HG03139 (cell line): ENCODE measurements at regions not wholly inside any gene's neighbourhood (a gene's known extent, or its start where the extent isn't known, plus 50 kb on each side); places are given as distances from the start of the nearest gene placed in this dataset.
"Not testable (repeated sequence)": the region's sequence is repeated elsewhere in the genome, so short reads cannot be mapped to it uniquely, and the experiment has no call there.

Experiments
- ATAC-seq: cut with Tn5 transposase; IDR thresholded peaks from one replicate; pipeline ENCODE4 v1.9.1; 2021; ENCODE audit not compliant: unreplicated experiment

DNA sequence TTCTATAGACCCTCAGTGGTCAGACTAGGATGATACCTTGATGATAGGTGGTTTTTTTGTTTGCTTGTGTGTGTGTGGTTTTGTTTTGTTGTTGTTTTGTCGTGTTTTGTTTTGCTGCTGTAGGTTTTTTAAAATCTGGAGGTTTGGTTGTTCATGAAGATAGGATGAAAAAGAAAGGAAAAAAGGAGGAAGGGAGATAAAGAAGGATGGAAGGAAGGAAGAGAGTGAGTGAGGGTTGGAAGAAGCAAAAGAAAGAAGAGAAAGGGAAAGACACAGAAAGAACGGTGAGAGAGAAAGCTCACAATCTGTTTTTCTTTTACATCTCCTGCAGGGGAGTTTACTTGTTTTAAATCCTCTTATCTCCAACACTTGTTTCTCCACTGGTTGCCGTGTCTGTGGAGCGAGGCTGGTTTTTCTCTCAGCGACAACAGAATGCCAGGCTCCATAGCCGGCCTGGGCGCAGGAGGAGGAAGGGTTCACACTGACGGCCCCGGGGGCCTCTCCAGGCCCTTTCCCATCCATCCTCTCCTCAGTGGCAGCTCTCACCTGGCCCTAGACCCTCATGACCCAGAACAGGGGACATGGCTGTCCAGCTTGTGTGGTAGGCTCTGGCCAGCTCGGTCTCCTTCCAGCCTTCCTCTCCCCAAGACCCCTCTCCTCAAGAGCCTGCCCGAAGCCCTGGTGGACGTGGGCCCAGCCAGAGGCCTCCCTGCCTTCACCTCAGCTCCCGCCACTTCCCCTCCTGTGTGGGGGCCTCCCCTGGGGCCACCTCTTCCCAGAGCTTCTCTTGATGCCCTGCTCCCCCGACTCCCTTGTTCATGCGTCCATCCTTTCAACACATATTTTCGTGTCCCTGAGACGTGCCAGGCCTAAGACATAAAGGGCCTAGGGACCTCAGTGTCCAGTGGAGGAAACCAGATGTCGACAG lies 168.4 kb downstream of the VEGFA start:
- ATAC-seq, result no peak

DNA sequence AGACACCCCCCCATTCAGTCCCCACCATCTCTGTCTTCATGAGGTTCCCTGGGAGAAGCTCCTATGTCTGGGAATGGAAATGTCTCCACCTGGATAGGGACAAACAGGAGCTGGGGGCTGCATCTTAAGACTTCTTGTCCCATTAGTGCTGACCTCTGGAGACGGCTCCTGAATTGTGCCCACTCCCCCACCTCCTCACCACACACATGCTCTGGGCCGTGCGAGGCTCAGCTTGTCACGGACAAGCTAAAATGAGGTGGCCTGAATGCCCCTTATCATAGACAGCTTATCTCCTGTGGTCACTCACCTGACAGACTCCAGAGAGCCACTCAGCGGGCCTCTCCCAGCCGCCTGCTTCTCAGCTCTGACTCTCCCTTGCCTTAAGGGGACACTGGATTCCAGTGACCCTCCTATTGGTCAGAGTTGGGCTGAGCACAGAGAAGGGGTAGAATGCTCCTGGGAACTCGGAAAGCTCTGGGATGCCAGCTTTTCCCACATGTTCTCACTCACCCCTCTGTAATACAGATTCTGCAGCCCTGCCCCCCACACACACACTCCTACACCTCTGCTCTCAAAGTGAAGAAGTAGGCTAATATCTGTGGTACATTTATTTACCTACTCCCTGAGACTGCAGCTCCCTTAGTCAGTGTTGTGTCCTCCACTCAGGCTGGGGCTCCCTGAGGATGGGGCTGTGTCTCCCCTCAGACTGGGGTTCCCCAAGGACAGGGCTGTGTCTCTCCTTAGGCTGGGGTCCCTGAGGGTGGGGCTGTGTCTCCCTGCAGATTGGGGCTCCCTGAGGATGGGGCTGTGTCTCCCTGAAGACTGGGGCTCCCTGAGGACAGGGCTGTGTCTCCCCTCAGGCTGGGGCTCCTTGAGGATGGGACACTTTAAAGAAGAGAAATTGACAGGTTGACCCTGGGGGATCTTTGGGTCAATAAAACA lies 167.5 kb downstream of the VEGFA start:
- no peak for ATAC-seq

DNA sequence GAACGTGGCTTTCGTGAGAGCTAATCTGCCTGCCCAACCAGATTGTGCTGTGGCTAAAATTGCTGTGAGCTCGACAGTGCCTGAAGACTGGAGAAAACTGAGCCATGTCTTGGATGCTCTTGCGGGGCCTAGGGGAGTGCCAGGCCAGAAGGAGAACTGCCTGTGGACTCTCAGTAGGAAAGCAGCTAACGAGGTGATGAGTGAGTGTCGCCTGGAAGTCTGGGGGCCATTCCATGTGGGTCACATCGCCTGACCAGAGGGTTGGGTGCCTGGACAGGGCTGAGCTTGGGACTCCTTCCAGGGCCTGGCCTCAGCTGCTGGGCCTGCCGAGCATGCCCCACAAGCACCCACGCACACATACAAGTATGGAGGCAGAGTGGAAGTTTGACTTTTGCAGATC lies 166.5 kb downstream of the VEGFA start:
- ATAC-seq, result no peak

DNA sequence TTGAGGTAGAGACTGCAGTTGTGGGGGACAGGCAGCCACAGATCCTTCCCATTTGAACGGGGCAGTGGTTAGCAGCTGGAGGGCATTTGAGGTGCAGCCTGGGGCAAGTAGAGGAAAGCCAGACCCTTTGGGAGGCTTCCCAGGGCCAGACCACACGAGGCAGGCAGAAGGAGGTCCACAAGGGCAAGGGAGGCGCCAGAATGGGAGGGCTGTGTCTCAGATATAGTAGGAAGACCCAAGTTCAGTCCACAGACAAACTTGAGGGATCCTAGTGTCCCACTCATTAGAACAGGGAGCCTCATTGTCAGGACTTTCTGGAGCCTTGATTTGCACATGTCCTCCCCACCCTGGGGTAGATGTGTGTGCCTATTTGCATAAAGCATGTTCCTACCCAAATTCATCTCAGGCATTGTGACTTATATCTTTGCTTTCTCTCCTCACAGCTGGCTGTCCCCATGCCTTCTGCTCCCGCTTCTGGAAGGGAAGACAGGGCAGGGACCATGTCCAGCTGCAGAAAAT lies 166.0 kb downstream of the VEGFA start:
- ATAC-seq, result no peak

GRCh38 chr6:43934803-43935602 lies 165.0 kb downstream of the VEGFA start:
- ATAC-seq, result no peak

DNA sequence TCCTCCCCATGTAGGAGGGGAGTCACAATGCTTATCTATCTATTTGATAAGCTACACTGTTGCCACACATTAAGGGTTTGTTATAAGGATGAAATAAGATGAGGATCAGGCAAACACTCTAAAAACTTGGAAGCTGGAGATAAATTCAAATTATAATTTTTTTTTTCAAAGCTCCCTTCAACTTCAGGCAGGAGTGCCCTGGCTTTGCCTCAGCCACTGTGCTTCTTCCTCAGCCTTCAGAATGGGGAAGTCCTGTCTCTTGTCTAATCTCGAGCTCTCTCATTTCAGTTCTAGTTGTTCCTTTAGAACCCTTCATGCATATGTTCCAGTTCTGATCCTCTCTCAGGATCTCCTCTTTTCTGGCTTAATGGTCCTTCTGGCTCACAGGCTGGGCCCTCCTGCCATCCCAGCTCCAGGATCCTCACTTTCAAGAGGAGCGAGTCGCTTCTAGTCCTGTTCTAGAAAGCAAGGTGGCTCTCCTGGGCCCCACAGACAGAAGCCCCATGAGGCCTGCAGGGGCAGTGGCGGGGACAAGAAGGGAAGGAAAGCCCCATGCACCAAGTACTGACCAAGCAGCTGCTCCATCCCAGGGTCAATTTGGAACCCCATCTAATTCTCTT lies 164.3 kb downstream of the VEGFA start:
- no peak for ATAC-seq

DNA sequence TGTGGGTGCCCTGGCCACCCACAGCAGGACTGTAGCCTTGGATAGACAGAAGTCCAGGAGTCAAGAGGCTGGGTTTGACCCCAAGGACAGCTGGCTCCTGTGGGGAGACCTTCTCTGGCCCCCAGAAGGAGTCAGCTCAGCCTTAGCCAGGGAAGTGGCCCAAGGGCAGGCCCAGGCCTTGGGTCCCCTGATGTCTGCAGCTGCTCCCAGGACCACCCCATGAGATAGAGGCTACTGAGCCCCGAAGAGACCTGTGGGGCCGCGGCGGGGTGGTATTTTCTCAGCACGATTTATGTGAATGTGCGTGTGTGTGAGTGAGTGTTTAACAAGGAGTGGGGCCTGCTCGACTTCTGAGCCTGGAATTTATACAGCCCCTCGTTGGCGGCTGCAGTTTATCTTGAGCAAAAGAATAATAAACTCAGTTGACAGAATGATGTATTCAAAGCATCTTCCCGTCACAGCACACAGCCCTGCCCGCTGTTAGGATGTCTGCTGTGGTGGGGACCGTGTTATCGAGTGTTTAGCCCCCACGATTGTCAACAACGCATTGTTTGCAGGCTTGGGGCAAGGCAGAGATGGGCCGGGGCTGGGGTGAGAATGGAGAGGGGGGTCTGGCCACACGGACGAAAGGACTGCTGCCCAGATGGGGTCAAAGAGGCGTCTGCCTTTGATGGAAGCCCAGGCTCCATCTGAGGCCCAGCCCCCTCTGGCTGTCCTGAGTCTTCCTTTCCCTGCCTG lies 163.3 kb downstream of the VEGFA start:
- no peak for ATAC-seq

DNA sequence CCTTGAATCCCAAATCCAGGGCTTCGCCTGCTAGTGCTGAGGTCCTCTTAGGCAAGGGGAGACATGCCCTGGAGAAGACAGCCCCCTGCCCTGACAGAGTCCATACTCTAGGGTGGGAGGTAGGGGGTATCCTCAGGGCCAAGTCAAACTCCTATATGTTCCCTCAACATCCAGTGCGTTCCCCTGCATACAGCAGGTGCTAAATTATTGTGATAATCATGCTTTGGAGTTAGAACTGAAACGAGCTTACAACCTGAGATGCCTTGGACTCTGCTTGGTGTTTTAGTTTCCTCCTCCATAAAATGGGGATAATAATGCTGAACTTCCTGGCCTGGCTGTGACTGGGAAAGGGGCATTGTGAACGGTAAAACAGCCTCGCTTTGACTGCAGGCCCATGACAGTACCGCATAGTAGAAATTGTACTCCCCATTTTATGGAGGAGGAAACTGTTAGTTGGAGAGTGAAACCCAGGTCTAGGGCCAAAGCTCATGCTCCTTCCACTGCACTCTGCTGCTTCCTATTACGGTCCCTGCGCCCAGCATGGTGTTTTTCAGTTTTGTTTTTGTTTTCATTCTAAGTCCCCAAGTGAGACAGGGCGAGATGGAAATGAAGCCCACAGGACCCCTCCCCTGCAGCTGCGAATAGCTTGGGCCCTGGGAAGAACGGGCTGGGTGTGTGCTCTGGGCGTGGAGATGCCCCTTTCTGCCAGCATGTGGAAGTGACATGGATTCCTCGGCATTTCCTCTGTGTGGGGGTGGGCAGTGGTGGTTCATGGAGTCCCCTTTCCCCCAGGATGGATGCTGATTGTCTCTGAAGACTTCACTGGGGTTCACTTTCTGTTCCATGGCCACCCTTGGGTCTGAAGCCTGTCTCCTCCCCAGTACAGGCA lies 162.5 kb downstream of the VEGFA start:
- no peak for ATAC-seq

GRCh38 chr6:43931201-43931600 lies 161.2 kb downstream of the VEGFA start:
- no peak for ATAC-seq

GRCh38 chr6:43930440-43931154 lies 160.6 kb downstream of the VEGFA start:
- ATAC-seq, result no peak

DNA sequence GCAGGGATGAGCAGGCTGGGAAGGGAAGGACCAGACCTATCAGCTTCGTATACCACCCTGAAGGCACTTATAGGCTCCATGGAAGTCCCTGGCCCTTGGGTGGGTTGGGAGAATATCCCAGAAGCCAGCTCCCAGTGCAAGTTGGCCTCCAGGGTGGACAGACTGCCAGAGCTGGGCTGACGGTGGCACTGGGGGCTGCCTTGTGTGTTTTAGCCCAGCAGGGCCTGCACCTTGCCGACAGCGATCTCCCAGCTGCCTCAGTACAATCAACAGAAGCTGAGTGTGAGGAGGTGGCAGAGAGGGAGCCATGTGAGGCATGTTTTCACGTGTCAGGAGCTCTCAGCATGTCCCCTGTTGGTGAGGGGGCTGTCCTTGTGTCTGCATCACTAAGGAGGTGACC lies 159.5 kb downstream of the VEGFA start:
- no peak for ATAC-seq

DNA sequence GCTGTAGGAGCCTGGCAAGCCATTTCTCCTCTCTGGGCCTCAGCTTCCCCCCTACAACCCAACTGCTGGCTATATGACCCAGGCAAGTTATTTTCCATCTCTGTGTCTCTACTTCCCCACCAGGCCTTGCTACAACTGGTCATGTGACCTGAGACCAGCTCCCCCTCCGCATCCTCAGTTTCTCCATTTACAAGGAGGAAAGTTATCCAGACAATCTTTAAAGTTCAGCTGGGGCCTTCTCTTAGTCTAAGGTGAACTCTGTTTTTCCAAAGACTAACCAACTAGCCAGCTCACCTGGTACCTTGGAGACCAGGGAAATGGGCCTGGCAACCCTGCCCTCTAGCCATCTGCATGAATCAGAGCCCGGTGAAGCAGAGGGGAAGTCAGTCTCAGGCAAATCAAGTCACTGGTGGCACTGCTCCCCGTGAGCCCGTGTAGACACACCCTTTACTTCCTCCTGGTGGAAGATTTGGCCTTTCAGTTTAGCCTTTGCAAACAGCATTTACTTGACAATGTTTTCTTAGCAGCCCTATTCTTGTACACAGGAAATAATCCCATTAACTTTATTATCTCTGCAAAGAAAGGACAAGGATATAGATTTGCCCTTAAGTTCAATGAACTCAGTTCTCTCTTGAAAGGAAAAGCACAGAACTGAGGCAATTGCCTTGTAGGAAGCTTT lies 157.7 kb downstream of the VEGFA start:
- ATAC-seq, result no peak

- ATAC-seq, result no peak
These were observed 156.9 kb downstream of the VEGFA start for GRCh38 chr6:43926634-43927531.

DNA sequence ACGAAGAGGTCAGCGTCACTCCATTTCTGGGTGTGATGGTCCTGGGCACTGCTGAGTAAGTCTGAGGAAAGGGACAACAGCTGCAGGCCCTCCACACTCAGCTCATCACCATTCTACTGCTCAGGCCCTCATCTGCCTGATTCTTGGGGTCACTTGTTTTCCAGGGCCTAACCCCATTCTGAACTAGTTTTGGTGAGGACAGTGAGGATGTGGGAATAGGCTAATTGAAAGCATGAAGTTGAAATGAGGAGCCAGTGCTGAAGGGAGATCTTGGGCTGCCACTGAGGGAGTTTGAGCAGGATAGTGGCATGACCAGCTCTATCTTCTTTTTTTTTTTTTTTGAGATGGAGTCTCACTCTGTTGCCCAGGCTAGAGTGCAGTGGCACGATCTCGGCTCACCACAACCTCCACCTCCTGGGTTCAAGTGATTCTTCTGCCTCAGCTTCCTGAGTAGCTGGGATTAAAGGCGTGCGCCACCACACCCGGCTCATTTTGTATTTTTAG lies 155.7 kb downstream of the VEGFA start:
- not testable (repeated sequence) for ATAC-seq

DNA sequence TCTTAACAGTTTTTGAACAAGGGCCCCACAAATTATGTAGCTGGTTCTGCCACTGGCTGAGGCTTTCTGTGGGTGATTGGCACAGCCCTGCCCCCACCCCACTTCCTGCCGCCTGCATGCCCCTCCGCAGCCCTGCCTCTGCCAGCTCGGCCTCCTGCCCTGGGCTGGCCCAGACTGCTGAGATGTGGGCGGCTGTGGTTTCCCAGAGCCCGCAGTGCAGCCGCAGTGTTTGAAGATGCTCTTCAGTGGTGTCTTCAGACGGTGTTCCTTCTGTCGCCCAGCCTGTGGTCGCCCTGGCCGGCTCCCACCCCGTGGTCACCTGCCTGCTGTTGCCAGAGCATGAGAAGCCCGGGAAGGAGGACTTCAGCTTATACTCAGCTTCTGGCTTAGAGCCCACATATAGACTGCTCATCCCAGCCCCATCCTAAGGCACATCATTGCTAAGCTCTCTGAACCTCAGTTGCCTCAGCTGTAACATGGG lies 154.3 kb downstream of the VEGFA start:
- ATAC-seq, result no peak
